PC-9 (cell line): ENCODE measurements at regions not wholly inside any gene's neighbourhood (a gene's known extent, or its start where the extent isn't known, plus 50 kb on each side); places are given as distances from the start of the nearest gene placed in this dataset.

Experiments used
- EZH2 ChIP-seq: fragments of 200-600 bp; sonication (generic); IDR thresholded peaks from 2 replicates; pipeline ENCODE4 v1.8.0; 2017; ENCODE audit warnings: antibody characterized with exemption, low read depth
- TF ChIP-seq, protein P1 (sequence below): fragments of 200-600 bp; sonication (generic); conservative IDR thresholded peaks from 2 replicates; pipeline ENCODE4 v1.6.1; 2017; ENCODE audit warnings: mixed run types, antibody characterized with exemption, mild to moderate bottlenecking, moderate library complexity

GRCh38 chr4:155008389-155008788, 200.0 kb upstream of the NPY2R start:
- TF ChIP-seq EZH2: no peak
- TF ChIP-seq, protein P1, sequence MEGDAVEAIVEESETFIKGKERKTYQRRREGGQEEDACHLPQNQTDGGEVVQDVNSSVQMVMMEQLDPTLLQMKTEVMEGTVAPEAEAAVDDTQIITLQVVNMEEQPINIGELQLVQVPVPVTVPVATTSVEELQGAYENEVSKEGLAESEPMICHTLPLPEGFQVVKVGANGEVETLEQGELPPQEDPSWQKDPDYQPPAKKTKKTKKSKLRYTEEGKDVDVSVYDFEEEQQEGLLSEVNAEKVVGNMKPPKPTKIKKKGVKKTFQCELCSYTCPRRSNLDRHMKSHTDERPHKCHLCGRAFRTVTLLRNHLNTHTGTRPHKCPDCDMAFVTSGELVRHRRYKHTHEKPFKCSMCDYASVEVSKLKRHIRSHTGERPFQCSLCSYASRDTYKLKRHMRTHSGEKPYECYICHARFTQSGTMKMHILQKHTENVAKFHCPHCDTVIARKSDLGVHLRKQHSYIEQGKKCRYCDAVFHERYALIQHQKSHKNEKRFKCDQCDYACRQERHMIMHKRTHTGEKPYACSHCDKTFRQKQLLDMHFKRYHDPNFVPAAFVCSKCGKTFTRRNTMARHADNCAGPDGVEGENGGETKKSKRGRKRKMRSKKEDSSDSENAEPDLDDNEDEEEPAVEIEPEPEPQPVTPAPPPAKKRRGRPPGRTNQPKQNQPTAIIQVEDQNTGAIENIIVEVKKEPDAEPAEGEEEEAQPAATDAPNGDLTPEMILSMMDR: no peak
